PFSK-1 (cell line): ENCODE measurements at regions not wholly inside any gene's neighbourhood (a gene's known extent, or its start where the extent isn't known, plus 50 kb on each side); places are given as distances from the start of the nearest gene placed in this dataset.

Experiments
- FOXP2 ChIP-seq: optimal IDR thresholded peaks from 2 replicates; pipeline ENCODE3; 2011; ENCODE audit warnings: borderline replicate concordance, control low read depth, inconsistent platforms; ENCODE audit not compliant: insufficient read depth; ENCODE audit errors: extremely low read length, extremely low read depth
- POLR2AphosphoS5 ChIP-seq: IDR thresholded peaks from 2 replicates; pipeline ENCODE4 v1.6.1; 2012; ENCODE audit warnings: low read depth, mild to moderate bottlenecking, control low read depth, low read length, moderate library complexity
- REST ChIP-seq, 2 experiments: IDR thresholded peaks; 2 replicates each; pipeline versions ENCODE4 v1.6.1 to v1.8.0; 2011 to 2012; ENCODE audit warnings: low read depth in 2 of 2, low read length in 2 of 2, control low read depth in 1 of 2, inconsistent platforms in 1 of 2, mild to moderate bottlenecking in 1 of 2, moderate library complexity in 1 of 2; ENCODE audit not compliant: insufficient read depth in 1 of 2
- SIN3A ChIP-seq: IDR thresholded peaks from 2 replicates; pipeline ENCODE4 v1.6.1; 2012; ENCODE audit warnings: mild to moderate bottlenecking, low read length, moderate library complexity, borderline replicate concordance; ENCODE audit not compliant: insufficient read depth
- TAF1 ChIP-seq: IDR thresholded peaks from 2 replicates; pipeline ENCODE4 v1.6.1; 2012; ENCODE audit warnings: low read length, control low read depth, borderline replicate concordance; ENCODE audit not compliant: insufficient read depth

- TF ChIP-seq TAF1 (no peak), SIN3A (no peak), POLR2AphosphoS5 (no peak), REST (IDR thresholded peaks at IDR 0.05; ENCODE audit: insufficient read depth in 1 of 2, low read depth in 2 of 2, low read length in 2 of 2) (no peak), FOXP2 (no peak)
These were observed 340.0 kb upstream of the GULP1 start for GRCh38 chr2:187951470-187952218.
